H1 (cell line): ENCODE measurements at regions not wholly inside any gene's neighbourhood (a gene's known extent, or its start where the extent isn't known, plus 50 kb on each side); places are given as distances from the start of the nearest gene placed in this dataset.

Experiments used
- CTCF ChIA-PET: fragments of 300-600 bp; sonication (Branson Sonifier 250); formaldehyde crosslinking; loops from one replicate; lab custom pipeline; 2021; ENCODE audit not compliant: partially characterized antibody; lab: Charles Lee
- POLR2A ChIA-PET: fragments of 300-600 bp; sonication (Branson Sonifier 250); formaldehyde crosslinking; loops from one replicate; lab custom pipeline; 2021; ENCODE audit warnings: inconsistent platforms; ENCODE audit not compliant: partially characterized antibody; lab: Charles Lee
- DNase-seq, 2 experiments: peaks; one replicate each; pipeline versions ENCODE4 v3.0.0 to v3.0.0-alpha.2; 2010 to 2022; ENCODE audit warnings: low spot score in 2 of 2, low read depth in 1 of 2, mixed read lengths in 1 of 2
- FAIRE-seq: peaks from 2 replicates; lab custom pipeline; 2011; peaks lifted over from hg19 to GRCh38; lab: Jason Lieb, UNC
- H2AFZ ChIP-seq: 2 replicates; pipeline ENCODE4 v1.8.1; 2012; ENCODE audit warnings: low read length, inconsistent platforms
- H2AK5ac ChIP-seq: 2 replicates; pipeline ENCODE4 v1.6.1; 2013; ENCODE audit warnings: low read depth, low read length
- H2BK120ac ChIP-seq: replicated peaks from 2 replicates; pipeline ENCODE3; 2013; ENCODE audit warnings: low read depth, low read length, inconsistent platforms
- H2BK12ac ChIP-seq: 2 replicates; pipeline ENCODE4 v1.6.1; 2013; ENCODE audit warnings: low read depth, low read length
- H2BK15ac ChIP-seq: 2 replicates; pipeline ENCODE4 v1.6.1; 2013; ENCODE audit warnings: low read length
- H2BK20ac ChIP-seq: 2 replicates; pipeline ENCODE4 v1.6.1; 2013; ENCODE audit warnings: low read length
- H2BK5ac ChIP-seq: 2 replicates; pipeline ENCODE4 v1.6.1; 2013; ENCODE audit warnings: low read depth, low read length
- H3K14ac ChIP-seq: 2 replicates; pipeline ENCODE4 v1.6.1; 2013; ENCODE audit warnings: inconsistent platforms; ENCODE audit not compliant: insufficient read length
- H3K18ac ChIP-seq: 2 replicates; pipeline ENCODE4 v1.6.1; 2013; ENCODE audit warnings: low read length; ENCODE audit errors: extremely low read depth
- H3K23ac ChIP-seq: 2 replicates; pipeline ENCODE4 v1.6.1; 2013; ENCODE audit warnings: inconsistent platforms; ENCODE audit not compliant: insufficient read length
- H3K23me2 ChIP-seq: 2 replicates; pipeline ENCODE4 v1.6.1; 2013; ENCODE audit warnings: low read depth, low read length
- H3K27ac ChIP-seq: 2 replicates; pipeline ENCODE4 v1.6.1; 2011; ENCODE audit warnings: low read depth, low read length, inconsistent platforms
- H3K27me3 ChIP-seq, 4 experiments: replicated peaks in 1 of 4; 1 replicate in 1 of 4; 2 replicates in 3 of 4; pipeline versions ENCODE4 v1.6.1 to v1.8.1; 2011 to 2013; ENCODE audit warnings: low read length in 3 of 4, mild to moderate bottlenecking in 3 of 4, inconsistent platforms in 2 of 4, mixed read lengths in 2 of 4, moderate library complexity in 1 of 4; ENCODE audit not compliant: control insufficient read depth in 3 of 4, insufficient read depth in 3 of 4; ENCODE audit errors: extremely low read depth in 1 of 4
- H3K36me3 ChIP-seq, 4 experiments: 2 replicates each; pipeline versions ENCODE4 v1.6.1 to v1.8.1; 2011 to 2013; ENCODE audit warnings: mild to moderate bottlenecking in 4 of 4, low read length in 3 of 4, moderate library complexity in 2 of 4, control low read depth in 1 of 4, inconsistent platforms in 1 of 4; ENCODE audit not compliant: insufficient read depth in 4 of 4, control insufficient read depth in 2 of 4
- H3K4ac ChIP-seq: replicated peaks from 2 replicates; pipeline ENCODE3; 2013; ENCODE audit warnings: low read length, low read depth, mixed read lengths, inconsistent platforms; ENCODE audit not compliant: insufficient read length
- H3K4me1 ChIP-seq, 4 experiments: replicated peaks in 1 of 4; 1 replicate in 1 of 4; 2 replicates in 3 of 4; pipeline versions ENCODE4 v1.6.1 to v1.8.1; 2011 to 2013; ENCODE audit warnings: low read length in 3 of 4, inconsistent platforms in 2 of 4, mixed read lengths in 1 of 4; ENCODE audit not compliant: insufficient read depth in 4 of 4, control insufficient read depth in 3 of 4
- H3K4me2 ChIP-seq, 2 experiments: 2 replicates each; pipeline versions ENCODE4 v1.6.1 to v1.8.1; 2011 to 2013; ENCODE audit warnings: low read depth in 2 of 2, low read length in 2 of 2, control low read depth in 1 of 2, inconsistent platforms in 1 of 2, mild to moderate bottlenecking in 1 of 2; ENCODE audit not compliant: insufficient read depth in 1 of 2
- H3K4me3 ChIP-seq, 4 experiments: fragments of 200-600, 300-600 bp in 1 of 4; sonication (generic), shearing (Covaris generic), sonication (Bioruptor Twin) in 1 of 4; 2 replicates each; pipeline versions ENCODE4 v1.5.1 to v1.8.1; 2011 to 2016; ENCODE audit warnings: low read length in 4 of 4, low read depth in 3 of 4, control low read depth in 2 of 4, inconsistent platforms in 2 of 4, mild to moderate bottlenecking in 2 of 4, mixed read lengths in 1 of 4, moderate library complexity in 1 of 4; ENCODE audit not compliant: insufficient read depth in 2 of 4; ENCODE audit errors: extremely low read depth in 1 of 4
- H3K56ac ChIP-seq: replicated peaks from 2 replicates; pipeline ENCODE3; 2013; ENCODE audit warnings: low read depth, mild to moderate bottlenecking, mixed read lengths, low read length, inconsistent platforms; ENCODE audit not compliant: insufficient read length
- H3K79me1 ChIP-seq: 2 replicates; pipeline ENCODE4 v1.6.1; 2013; ENCODE audit warnings: low read depth, low read length, control low read depth
- H3K79me2 ChIP-seq, 2 experiments: 2 replicates each; pipeline versions ENCODE4 v1.6.1 to v1.8.1; 2012 to 2013; ENCODE audit warnings: low read length in 2 of 2, mild to moderate bottlenecking in 2 of 2, inconsistent platforms in 1 of 2; ENCODE audit not compliant: insufficient read depth in 2 of 2, control insufficient read depth in 1 of 2
- H3K9ac ChIP-seq, 4 experiments: replicated peaks in 1 of 4; 1 replicate in 1 of 4; 2 replicates in 3 of 4; pipeline versions ENCODE4 v1.6.1 to v1.8.1; 2011 to 2013; ENCODE audit warnings: low read depth in 3 of 4, low read length in 3 of 4, control low read depth in 2 of 4, mild to moderate bottlenecking in 2 of 4, moderate library complexity in 2 of 4, inconsistent platforms in 1 of 4; ENCODE audit errors: extremely low read depth in 1 of 4
- H3K9me3 ChIP-seq, 2 experiments: 2 replicates each; pipeline versions ENCODE4 v1.6.1 to v1.8.1; 2012 to 2013; ENCODE audit warnings: mild to moderate bottlenecking in 2 of 2, moderate library complexity in 2 of 2, control low read depth in 1 of 2, inconsistent platforms in 1 of 2, low read depth in 1 of 2, low read length in 1 of 2, mixed read lengths in 1 of 2; ENCODE audit not compliant: insufficient read depth in 2 of 2
- H4K20me1 ChIP-seq, 2 experiments: replicated peaks in 1 of 2; 2 replicates each; pipeline versions ENCODE3 to v1.8.1; 2011 to 2013; ENCODE audit warnings: inconsistent platforms in 2 of 2, low read length in 2 of 2, mild to moderate bottlenecking in 1 of 2; ENCODE audit not compliant: insufficient read depth in 2 of 2, control insufficient read depth in 1 of 2
- H4K5ac ChIP-seq: 2 replicates; pipeline ENCODE4 v1.6.1; 2013; ENCODE audit warnings: low read length, low read depth, mixed read lengths, inconsistent platforms; ENCODE audit not compliant: insufficient read length
- H4K8ac ChIP-seq: 2 replicates; pipeline ENCODE4 v1.8.0; 2013; ENCODE audit warnings: mild to moderate bottlenecking, moderate library complexity, low read length, inconsistent platforms; ENCODE audit not compliant: insufficient read depth; ENCODE audit errors: extremely low read depth
- H4K91ac ChIP-seq: replicated peaks from 2 replicates; pipeline ENCODE3; 2013; ENCODE audit warnings: low read length, mixed read lengths, inconsistent platforms; ENCODE audit not compliant: insufficient read length
- BCL11A ChIP-seq, 2 experiments: IDR thresholded peaks; one replicate each; pipeline ENCODE4 v1.6.1; 2011; ENCODE audit warnings: low read depth in 2 of 2, low read length in 2 of 2, mild to moderate bottlenecking in 2 of 2
- CBX5 ChIP-seq: fragments of 300-800, 300-1000 bp; sonication (generic); IDR thresholded peaks from 2 replicates; pipeline ENCODE4 v1.7.1; 2016; ENCODE audit warnings: antibody characterized with exemption, low read length, low read depth
- CBX8 ChIP-seq: fragments of 300-800, 300-1000 bp; sonication (generic); IDR thresholded peaks from 2 replicates; pipeline ENCODE4 v1.7.1; 2016; ENCODE audit warnings: low read depth, low read length, borderline replicate concordance
- CHD1 ChIP-seq: IDR thresholded peaks from 2 replicates; pipeline ENCODE4 v1.6.1; 2012; ENCODE audit warnings: low read depth, low read length, improper control_type of control experiment
- CHD2 ChIP-seq: IDR thresholded peaks from 2 replicates; pipeline ENCODE4 v1.6.1; 2012; ENCODE audit warnings: low read length, improper control_type of control experiment
- CREB1 ChIP-seq: IDR thresholded peaks from 2 replicates; pipeline ENCODE4 v1.6.1; 2012; ENCODE audit warnings: inconsistent platforms
- FOSL1 ChIP-seq: IDR thresholded peaks from 2 replicates; pipeline ENCODE4 v1.6.1; 2011; ENCODE audit warnings: mild to moderate bottlenecking, low read depth, low read length, moderate library complexity; ENCODE audit not compliant: insufficient read depth
- GABPA ChIP-seq: IDR thresholded peaks from 2 replicates; pipeline ENCODE4 v1.6.1; 2011; ENCODE audit warnings: mild to moderate bottlenecking, low read length, moderate library complexity, borderline replicate concordance; ENCODE audit not compliant: insufficient read depth
- HDAC2 ChIP-seq, 2 experiments: fragments of 300-600 bp in 1 of 2; sonication (generic) in 1 of 2; IDR thresholded peaks; 2 replicates each; pipeline ENCODE4 v1.6.1; 2011 to 2012; ENCODE audit warnings: low read depth in 2 of 2, low read length in 2 of 2, mild to moderate bottlenecking in 2 of 2, moderate library complexity in 2 of 2, borderline replicate concordance in 1 of 2, inconsistent platforms in 1 of 2
- MAFK ChIP-seq: IDR thresholded peaks from 2 replicates; pipeline ENCODE4 v1.6.1; 2012; ENCODE audit warnings: low read depth, mild to moderate bottlenecking, improper control_type of control experiment, low read length
- NRF1 ChIP-seq: IDR thresholded peaks from 2 replicates; pipeline ENCODE4 v1.6.1; 2011; ENCODE audit warnings: mild to moderate bottlenecking, low read depth, low read length, improper control_type of control experiment
- SIN3A ChIP-seq, 2 experiments: IDR thresholded peaks in 1 of 2; conservative IDR thresholded peaks in 1 of 2; 2 replicates each; pipeline ENCODE4 v1.6.1; 2011 to 2012; ENCODE audit warnings: low read length in 2 of 2, improper control_type of control experiment in 1 of 2, low read depth in 1 of 2, mild to moderate bottlenecking in 1 of 2
- SRF ChIP-seq: IDR thresholded peaks from 2 replicates; pipeline ENCODE4 v1.6.1; 2011; ENCODE audit warnings: mild to moderate bottlenecking, low read depth, low read length, moderate library complexity
- WGBS, 2 experiments: shearing (Covaris generic) in 1 of 2; methylation state at CpG; one replicate each; pipeline versions ENCODE4 v1.1.6 to v1.1.7; 2013 to 2015; ENCODE audit warnings: low lambda C conversion rate in 2 of 2, mixed read lengths in 2 of 2, inconsistent platforms in 1 of 2, low coverage in 1 of 2, missing lambda C conversion rate in 1 of 2; ENCODE audit not compliant: insufficient replicate concordance in 2 of 2, insufficient coverage in 1 of 2, insufficient read length in 1 of 2; ENCODE audit errors: extremely low coverage in 1 of 2, missing lambda C conversion rate in 1 of 2; 5-methylcytosine and 5-hydroxymethylcytosine counted together
- TF ChIP-seq, protein P1 (sequence below): IDR thresholded peaks from 2 replicates; pipeline ENCODE4 v1.6.1; 2011; ENCODE audit warnings: low read depth, mild to moderate bottlenecking, low read length; ENCODE audit not compliant: insufficient read depth

DNA sequence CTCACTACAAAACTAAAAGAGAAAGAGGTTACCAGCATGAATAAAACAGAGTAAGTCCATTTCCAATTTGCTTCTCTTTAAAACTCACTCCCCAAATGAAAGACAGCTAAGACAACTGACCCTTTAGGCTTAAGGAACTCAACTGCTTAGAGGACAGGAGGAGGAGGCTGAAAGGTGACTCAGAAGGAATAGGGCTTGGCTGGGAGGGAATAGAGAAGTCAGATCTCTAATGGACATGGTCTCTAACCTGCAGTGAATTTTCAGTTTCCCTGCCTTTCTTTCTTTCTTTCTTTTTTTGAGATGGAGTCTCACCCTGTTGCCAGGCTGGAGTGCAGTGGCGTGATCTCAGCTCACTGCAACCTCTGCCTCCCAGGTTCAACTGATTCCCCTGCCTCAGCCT lies 261.8 kb upstream of the CLINT1 start:
- Histone ChIP-seq H3K79me1 (no peaks in the 10 kb centered on the region), H3K23ac (no peak overlapping the region), H3K27me3 (peaks cover 0 to 1% (median 0%) of the 10 kb centered on the region in 4 experiments; a peak in 1 of 7 replicates), H2BK5ac (no peak overlapping the region), H3K23me2 (0 out of 2 replicates have a peak, but pooled peaks cover 3% of the 10 kb centered on the region), H3K4ac (no peak overlapping the region), H3K9me3 (no peaks in the 10 kb centered on the region), H2BK15ac (no peak overlapping the region), H4K8ac (no peak overlapping the region), H4K91ac (no peak overlapping the region), H2BK120ac (no peak overlapping the region), H2AFZ (no peak overlapping the region), H3K36me3 (no peaks in the 10 kb centered on the region), H3K56ac (no peak overlapping the region), H2BK20ac (no peak overlapping the region), H2AK5ac (no peak overlapping the region), H3K4me2 (no peak overlapping the region), H3K4me1 (peaks cover 0 to 5% (median under 1%) of the 10 kb centered on the region in 4 experiments; a peak in 1 of 7 replicates), H3K9ac (no peak overlapping the region), H4K5ac (no peak overlapping the region), H2BK12ac (no peak overlapping the region), H3K14ac (no peak overlapping the region), H4K20me1 (no peaks in the 10 kb centered on the region), H3K4me3 (no peak overlapping the region), H3K18ac (no peak overlapping the region), H3K27ac (no peak overlapping the region), H3K79me2 (no peaks in the 10 kb centered on the region)
- no peak for TF ChIP-seq CBX8
- no peak for TF ChIP-seq GABPA
- no peak for TF ChIP-seq MAFK
- no peak for TF ChIP-seq CHD1
- no peak for TF ChIP-seq CBX5
- no peak for TF ChIP-seq NRF1
- TF ChIP-seq, protein P1, sequence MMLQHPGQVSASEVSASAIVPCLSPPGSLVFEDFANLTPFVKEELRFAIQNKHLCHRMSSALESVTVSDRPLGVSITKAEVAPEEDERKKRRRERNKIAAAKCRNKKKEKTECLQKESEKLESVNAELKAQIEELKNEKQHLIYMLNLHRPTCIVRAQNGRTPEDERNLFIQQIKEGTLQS, result no peak
- no peak for TF ChIP-seq HDAC2 (IDR thresholded peaks at IDR 0.05; ENCODE audit: borderline replicate concordance in 1 of 2, low read depth in 2 of 2, low read length in 2 of 2)
- TF ChIP-seq SRF, result no peak
- TF ChIP-seq CREB1, result no peak
- TF ChIP-seq FOSL1, result no peak
- no peak for TF ChIP-seq BCL11A (IDR thresholded peaks at IDR 0.05; ENCODE audit: low read depth in 2 of 2, low read length in 2 of 2)
- no peak for TF ChIP-seq SIN3A (conservative IDR thresholded peaks at IDR 0.05 in 1 of 2, IDR thresholded peaks at IDR 0.05 in 1 of 2; ENCODE audit: low read depth in 1 of 2, low read length in 2 of 2)
- TF ChIP-seq CHD2, result no peak
- ChIA-PET CTCF (interaction anchor here (0.6 to 0.7 kb wide), 4 partner anchors 9 to 698 kb away, joined by 3 to 4 read pairs (median 3); no protein-coding TSS in a partner anchor), POLR2A (no interaction called here)
- FAIRE-seq (no peak), DNase-seq (no peak)
- WGBS, 2 experiments, result 86% methylated on average over 1 of the region's 1 CpG; no CpG with 5 or more reads in 1 of the 2 experiments
